Inferior parietal cortex (tissue), 1 donor: ENCODE measurements at regions not wholly inside any gene's neighbourhood (a gene's known extent, or its start where the extent isn't known, plus 50 kb on each side); places are given as distances from the start of the nearest gene placed in this dataset.
"Not testable (repeated sequence)": the region's sequence is repeated elsewhere in the genome, so short reads cannot be mapped to it uniquely, and the experiment has no call there.

Source experiments
- DNase-seq: peaks from one replicate; pipeline ENCODE4 v3.0.0-alpha.2; 2016; ENCODE audit errors: extremely low spot score

DNA sequence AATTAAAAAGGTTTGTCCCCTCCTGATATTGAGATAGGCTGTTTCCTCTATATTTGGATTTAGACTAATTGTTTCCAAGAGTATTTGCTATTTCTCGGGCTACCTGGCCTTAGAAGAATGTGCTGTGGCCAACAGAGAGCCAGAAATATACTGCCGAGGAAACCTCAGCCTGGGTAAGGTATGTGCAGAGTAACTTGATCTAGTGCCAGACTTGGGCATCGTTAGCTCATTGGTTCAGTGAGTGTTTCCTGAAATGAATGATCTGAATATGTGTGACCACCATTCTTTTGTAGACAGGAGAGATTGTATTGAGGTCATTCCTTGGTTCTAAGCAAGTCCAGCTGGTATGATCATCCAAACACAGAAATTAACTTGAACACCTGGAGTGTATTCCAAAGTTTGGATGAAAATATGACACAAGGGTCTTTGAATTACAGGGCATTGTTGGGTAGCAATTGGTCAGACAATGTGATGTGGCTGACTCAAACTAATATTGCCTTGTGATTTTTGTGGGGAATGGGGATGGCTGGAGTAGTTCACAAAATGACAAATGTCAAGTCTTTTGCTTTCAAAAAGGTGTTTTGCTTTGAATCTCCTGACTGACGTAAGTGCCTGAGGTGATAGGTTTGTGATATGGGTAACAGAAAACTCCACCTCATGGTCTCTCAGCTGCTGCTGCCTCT lies 100.2 kb upstream of the CXCL13 start:
- DNase-seq: no peak

GRCh38 chr4:77505958-77506319 lies 99.7 kb upstream of the CXCL13 start:
- DNase-seq: no peak

DNA sequence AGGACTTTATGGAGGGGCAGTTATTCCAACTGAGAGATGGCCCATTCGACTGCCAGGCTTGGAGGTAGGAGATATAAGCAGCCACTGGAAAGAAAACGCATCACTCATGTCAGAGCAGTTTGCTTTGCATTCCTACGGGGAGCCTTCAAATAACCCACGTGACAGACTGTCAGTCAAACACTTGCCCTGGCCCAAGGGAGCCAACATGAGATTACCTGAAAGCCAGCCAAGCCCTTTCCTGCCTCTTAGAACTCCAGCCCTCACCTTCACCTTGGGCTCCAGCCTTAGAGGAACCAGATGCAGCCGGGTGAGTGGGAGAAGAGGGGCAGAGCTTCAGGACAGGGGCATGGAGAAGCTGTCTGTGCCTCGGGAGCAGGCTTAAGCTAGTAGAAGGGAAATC lies 95.3 kb upstream of the CXCL13 start:
- DNase-seq: no peak

DNA sequence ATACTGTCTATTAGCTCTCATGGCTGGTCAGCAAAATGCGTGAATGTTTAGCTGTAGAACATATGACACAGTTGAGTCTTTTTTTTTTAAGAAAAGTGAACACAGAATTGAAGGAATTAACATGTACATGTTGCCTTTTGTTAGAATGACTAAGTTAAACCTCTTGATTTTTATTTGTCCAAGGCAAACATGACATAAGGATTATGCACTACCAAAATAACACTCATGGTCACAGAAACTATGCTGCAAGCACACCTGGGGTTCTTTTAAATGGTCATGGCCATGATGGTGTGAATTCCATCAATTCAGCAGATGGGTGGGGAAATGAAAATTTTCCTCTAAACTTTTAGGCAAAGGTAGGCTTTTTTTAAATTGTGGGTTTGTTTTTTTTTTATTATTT lies 80.1 kb upstream of the CXCL13 start:
- DNase-seq: no peak

- not testable (repeated sequence) for DNase-seq
Measured at GRCh38 chr4:77527900-77528299, 77.7 kb upstream of the CXCL13 start.

DNA sequence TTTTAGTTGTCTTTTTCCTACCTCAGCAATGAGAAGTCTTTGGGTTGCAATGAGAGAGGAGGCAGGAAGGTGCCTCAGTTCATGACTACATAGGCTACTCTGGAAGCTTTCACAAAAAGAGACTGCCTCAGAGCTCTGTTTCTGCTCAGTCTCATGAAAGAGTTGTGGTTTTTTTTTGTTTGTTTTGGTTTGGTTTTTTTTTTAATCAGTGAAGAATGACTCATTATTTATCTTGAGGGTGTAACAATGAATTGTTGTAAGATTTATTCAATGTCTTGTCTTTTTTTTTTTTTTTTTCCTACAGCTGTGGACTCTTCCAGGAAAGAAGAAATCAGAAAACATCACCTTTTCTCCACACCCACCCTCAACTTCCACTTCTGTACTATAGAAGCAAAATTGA lies 67.5 kb upstream of the CXCL13 start:
- DNase-seq: no peak

DNA sequence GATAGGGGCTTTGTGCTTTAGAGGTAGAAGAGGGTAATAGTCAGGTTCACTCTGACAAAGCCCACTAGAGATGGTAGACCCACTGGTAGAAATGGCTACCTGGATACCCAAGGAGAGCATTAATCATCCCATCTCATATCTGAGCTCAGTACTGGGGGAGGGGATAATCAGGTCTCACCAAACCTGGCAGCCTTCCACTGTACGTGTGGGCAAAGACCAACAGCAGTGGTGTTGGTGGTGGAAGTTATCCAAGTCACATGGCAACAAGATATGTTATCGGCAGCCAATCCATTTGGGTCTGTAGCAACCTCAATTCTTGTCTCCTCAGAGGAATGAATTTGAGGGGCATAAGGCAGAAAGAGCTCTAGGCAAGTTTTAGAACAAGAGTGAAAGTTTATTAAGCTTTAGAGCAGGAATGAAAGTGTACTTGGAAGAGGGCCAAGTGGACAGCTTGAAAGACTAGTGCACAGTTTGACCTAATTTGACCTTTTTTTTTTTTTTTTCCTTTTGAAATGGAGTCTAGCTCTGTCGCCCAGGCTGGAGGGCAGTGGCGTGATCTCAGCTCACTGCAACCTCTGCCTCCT lies 67.0 kb upstream of the CXCL13 start:
- DNase-seq: no peak
